ENCODE measurements at regions not wholly inside any gene's neighbourhood (a gene's known extent, or its start where the extent isn't known, plus 50 kb on each side); places are given as distances from the start of the nearest gene placed in this dataset.

DNA sequence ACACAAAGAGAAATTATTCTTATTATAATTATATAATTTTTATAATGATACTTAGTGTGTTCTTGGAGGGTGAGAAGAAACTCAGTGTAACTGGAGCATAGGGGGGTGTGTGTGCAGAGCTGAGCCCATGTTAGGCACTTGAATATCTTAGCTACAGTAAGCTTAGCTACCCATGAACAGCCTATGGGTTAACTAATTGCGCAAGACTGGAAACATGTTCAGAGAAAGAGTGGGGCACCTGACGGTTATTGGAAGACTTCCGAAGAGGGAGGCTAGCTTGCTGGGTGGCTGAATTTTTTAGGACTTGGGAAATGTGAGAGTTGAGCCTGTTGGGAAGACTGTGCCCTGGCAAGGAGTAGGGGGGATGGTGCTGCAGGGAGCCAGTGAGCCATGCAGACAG is 229.2 kb downstream of the SLC4A3 start:
- no peak for TF ChIP-seq CTCF (IDR thresholded peaks at IDR 0.05; ENCODE audit: low read depth, low read length, missing control alignments)
- no peak overlapping the region for H3K4me3 ChIP-seq (replicated peaks; ENCODE audit: low read depth, low read length)
- no peak for DNase-seq (ENCODE audit: extremely low read depth, low read depth)

GRCh38 chr2:219857751-219858150 is 230.3 kb downstream of the SLC4A3 start:
- DNase-seq (ENCODE audit: extremely low read depth, low read depth), result no peak
- H3K4me3 ChIP-seq (replicated peaks; ENCODE audit: low read depth, low read length), result no peak overlapping the region
- TF ChIP-seq CTCF (IDR thresholded peaks at IDR 0.05; ENCODE audit: low read depth, low read length, missing control alignments), result no peak

DNA sequence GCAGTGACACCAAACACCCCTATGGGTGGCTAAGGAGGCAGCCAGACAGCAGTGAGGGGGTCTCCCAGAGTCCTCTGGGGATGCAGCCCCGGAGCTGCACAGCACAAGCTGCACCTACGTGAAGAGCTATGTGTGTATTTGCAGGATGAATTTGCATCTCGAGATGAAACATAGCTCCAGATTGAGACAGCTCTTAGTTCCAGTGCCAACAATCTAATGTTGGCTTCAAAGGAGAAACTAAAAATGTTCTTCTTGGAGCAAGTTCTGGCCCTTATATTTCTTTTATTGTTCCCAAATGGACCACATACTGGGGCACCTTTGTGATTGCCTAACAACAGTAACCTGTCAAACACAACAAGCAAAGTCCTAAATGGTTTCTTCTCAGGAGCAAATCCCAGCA is 233.9 kb downstream of the SLC4A3 start:
- DNase-seq (ENCODE audit: extremely low read depth, low read depth), result no peak
- no peak overlapping the region for H3K4me3 ChIP-seq (replicated peaks; ENCODE audit: low read depth, low read length)
- TF ChIP-seq CTCF (IDR thresholded peaks at IDR 0.05; ENCODE audit: low read depth, low read length, missing control alignments), result no peak

DNA sequence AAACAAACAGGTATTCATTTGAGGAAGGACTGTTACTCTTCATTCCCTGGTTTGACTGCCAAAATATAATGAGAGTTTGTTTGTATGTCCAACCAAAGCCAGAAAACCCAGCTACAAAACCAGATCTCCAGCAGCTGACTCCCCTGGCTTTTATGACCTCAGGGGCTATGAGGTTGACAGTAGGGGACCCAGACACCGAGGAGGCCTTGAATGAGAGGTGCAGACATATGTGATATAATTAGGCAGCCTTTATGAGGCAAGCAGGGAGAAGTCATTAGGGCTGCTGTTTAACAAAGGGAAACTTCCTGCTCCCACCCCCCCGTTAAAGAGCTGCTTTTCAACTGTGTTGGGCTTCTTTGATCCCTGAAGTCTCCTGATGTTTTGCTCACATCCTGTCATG is 236.7 kb downstream of the SLC4A3 start:
- no peak overlapping the region for H3K4me3 ChIP-seq (replicated peaks; ENCODE audit: low read depth, low read length)
- no peak for DNase-seq (ENCODE audit: extremely low read depth, low read depth)
- no peak for TF ChIP-seq CTCF (IDR thresholded peaks at IDR 0.05; ENCODE audit: low read depth, low read length, missing control alignments)

- DNase-seq (ENCODE audit: extremely low read depth, low read depth), result no peak
- H3K4me3 ChIP-seq (replicated peaks; ENCODE audit: low read depth, low read length), result no peak overlapping the region
- no peak for TF ChIP-seq CTCF (IDR thresholded peaks at IDR 0.05; ENCODE audit: low read depth, low read length, missing control alignments)
These were observed 241.2 kb downstream of the SLC4A3 start for GRCh38 chr2:219868635-219869034.

- no peak for TF ChIP-seq CTCF (IDR thresholded peaks at IDR 0.05; ENCODE audit: low read depth, low read length, missing control alignments)
- DNase-seq (ENCODE audit: extremely low read depth, low read depth), result no peak
- H3K4me3 ChIP-seq (replicated peaks; ENCODE audit: low read depth, low read length), result no peak overlapping the region
These were observed 242.6 kb downstream of the SLC4A3 start for GRCh38 chr2:219870041-219870440.

DNA sequence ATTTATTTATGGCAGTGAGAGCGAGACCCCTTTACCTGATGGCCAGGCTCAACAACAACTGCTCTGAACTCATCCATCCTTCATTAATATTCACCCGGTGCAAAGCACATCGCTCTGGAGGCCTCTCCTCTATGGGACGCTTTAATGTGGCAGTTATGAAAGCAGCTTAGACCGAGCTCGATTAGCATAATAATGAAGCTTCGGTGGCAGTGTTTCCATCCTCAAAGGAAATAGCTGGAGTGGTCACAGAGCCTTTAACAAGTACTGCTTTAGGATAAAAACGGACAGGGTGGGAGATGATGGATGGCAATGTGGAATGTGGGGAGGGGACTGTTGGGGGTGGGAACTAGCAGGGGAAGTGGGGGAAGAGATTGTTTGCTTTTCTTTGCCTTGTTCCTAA is 243.9 kb downstream of the SLC4A3 start:
- no peak overlapping the region for H3K4me3 ChIP-seq (replicated peaks; ENCODE audit: low read depth, low read length)
- no peak for DNase-seq (ENCODE audit: extremely low read depth, low read depth)
- TF ChIP-seq CTCF (IDR thresholded peaks at IDR 0.05; ENCODE audit: low read depth, low read length, missing control alignments), result no peak

Data from HFF-Myc (cell line).